GM10266 (cell line): ENCODE measurements at regions not wholly inside any gene's neighbourhood (a gene's known extent, or its start where the extent isn't known, plus 50 kb on each side); places are given as distances from the start of the nearest gene placed in this dataset.

Experiments
- DNase-seq: peaks from one replicate; pipeline ENCODE4 v3.0.0; 2012; ENCODE audit errors: extremely low spot score
- TF ChIP-seq, protein P1 (sequence below): IDR thresholded peaks from 2 replicates; pipeline ENCODE4 v1.5.1; 2012; ENCODE audit warnings: mild to moderate bottlenecking, low read depth; ENCODE audit not compliant: control insufficient read depth, insufficient read depth; ENCODE audit errors: missing control alignments

DNA sequence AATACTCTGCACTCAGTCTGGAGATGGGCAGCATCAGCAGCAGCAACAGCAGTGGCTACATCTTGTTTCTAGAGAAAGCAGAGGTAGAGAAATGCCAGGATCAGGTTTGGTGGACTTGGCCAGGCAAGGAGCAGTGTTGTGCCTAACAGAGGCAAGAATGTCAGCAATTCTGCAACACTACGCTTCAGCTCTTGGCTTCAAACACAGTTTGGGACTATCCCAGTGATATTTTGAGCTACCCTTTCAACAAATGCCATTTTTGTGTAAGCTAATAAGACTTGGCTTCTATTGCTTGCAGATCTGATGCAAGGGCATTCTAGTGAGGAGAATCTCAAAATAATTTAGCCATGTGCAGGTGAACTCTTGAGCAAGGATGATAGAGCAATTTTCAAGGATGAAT lies 271.3 kb downstream of the PCDH20 start:
- TF ChIP-seq, protein P1, sequence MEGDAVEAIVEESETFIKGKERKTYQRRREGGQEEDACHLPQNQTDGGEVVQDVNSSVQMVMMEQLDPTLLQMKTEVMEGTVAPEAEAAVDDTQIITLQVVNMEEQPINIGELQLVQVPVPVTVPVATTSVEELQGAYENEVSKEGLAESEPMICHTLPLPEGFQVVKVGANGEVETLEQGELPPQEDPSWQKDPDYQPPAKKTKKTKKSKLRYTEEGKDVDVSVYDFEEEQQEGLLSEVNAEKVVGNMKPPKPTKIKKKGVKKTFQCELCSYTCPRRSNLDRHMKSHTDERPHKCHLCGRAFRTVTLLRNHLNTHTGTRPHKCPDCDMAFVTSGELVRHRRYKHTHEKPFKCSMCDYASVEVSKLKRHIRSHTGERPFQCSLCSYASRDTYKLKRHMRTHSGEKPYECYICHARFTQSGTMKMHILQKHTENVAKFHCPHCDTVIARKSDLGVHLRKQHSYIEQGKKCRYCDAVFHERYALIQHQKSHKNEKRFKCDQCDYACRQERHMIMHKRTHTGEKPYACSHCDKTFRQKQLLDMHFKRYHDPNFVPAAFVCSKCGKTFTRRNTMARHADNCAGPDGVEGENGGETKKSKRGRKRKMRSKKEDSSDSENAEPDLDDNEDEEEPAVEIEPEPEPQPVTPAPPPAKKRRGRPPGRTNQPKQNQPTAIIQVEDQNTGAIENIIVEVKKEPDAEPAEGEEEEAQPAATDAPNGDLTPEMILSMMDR = no peak
- no peak for DNase-seq

DNA sequence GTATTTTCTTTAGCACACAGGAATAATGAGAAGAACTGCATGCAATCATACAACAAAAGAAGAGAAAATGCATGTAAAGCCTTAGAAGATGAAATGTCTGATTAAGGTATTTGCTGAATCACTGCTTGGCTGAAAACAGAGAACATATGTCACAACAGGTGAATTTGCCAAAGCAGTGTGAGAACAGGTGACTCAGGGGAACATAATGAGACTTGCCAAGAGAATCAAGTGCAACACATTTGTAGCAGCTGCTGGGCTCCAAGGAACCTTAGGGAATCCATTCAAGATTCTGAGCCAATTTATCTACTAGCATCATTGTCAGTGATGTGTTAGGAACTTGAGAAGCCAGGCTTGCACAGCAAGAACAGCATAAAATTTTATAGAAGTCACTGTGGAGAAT lies 273.1 kb downstream of the PCDH20 start:
- no peak for DNase-seq
- TF ChIP-seq, protein P1 = no peak

DNA sequence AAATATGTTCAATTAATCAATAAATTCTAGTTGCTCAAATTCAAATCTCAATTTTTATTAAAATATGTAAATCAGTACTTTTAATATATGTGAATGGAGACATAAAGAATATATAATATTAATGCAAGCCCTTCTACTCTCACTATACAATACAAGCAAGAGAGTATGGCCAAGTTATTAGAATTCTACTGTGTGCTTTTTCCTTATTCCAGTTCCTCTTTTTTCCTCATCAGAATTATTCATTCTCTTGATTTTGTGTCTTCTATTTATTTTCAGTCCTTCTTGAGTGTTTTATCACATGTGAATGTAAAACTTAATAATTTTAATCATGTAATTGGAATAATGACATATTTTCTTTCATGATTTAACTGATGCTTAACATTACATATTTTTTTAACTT lies 276.8 kb downstream of the PCDH20 start:
- TF ChIP-seq, protein P1 = no peak
- DNase-seq = no peak

DNA sequence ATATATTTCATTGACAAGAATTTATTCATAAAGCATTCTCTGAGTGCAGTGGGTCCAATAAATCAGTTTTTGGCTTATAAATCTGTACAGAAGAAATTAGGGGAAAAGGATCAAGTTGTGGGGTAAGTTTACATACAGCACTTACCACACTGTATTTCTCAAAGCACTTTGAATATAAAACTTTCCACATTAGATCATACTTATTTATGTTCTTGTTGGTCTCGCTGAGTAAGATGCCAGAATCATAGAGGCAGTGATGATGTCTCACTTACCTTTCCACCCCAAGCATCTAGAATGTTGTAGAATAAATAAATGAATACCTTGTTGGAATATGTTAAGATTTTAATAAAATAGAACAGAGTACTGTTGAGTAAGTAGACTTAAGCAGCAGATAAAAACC lies 279.1 kb downstream of the PCDH20 start:
- TF ChIP-seq, protein P1 = no peak
- no peak for DNase-seq

DNA sequence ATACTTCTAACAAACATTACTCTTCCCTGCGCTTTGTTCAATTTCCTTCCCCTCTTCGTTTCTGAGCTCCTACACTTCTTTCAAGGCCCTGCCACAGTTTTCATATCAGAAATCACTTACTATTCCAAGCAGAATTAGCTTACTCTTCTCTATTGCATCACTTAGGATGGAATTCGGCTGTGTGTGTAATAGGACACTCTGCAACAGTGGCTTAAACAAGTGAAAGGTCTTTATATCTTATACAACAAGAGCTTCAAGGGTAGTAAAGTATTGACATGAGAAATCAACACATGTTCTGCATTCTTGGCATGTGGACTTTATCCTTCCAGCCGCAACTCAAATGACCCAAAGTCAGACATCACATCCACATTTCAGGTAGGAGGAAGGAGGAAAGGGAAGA lies 279.6 kb downstream of the PCDH20 start:
- no peak for DNase-seq
- TF ChIP-seq, protein P1 = no peak

DNA sequence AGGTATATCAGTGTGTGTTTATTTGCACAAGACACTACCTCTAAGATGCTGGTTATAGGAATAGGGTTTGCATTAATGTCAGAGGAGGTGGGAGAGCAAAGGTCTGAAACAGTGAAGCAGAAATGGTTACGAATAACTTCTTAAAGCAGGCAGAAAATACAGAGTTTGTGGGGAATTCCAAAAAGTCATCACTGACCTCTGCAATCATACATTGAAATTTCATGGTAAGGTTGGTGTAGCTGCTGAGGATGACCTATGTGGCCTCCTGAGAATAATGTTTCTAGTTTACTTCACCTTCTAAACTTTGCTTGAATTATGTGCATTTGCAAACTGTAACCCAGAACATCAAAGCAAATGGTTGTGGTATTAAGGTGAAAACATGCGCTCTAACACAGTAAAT lies 280.1 kb downstream of the PCDH20 start:
- no peak for DNase-seq
- TF ChIP-seq, protein P1 = no peak

DNA sequence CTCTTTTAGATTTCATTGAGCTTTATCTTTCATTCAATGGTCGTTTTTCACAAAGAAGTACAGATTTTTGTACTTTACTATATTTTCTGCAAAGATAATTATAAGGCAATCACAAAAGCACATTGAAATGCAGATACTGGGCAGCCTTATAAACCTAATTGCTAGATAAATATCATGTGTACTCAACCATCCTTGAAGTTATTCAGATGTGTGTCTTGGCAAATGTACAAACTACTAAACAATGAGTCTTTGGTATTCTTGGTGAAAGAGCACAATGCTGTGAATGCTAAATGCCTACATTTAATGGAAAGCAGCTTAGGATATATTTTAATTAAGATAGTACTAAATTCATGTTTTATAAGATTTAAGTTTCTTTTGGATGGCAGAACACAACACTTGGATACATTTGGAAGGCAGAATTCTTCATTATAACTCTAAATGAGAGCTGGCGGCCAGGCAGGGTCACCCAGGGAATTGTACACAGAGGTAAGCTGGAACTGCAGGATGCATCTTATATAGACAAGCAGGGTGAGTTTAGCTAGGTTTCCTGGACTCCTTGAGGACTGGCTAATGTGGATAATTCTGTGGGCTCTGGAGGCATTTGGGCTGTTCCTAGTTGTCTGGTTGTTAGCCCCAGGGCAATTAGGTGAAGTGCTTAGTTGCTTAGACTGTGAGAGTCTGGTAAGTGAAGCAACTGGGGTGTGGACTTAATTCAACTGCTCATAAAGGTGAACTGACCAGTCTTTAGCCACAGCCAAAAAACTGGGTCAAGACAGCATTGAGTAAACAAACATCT lies 286.6 kb downstream of the PCDH20 start:
- no peak for DNase-seq
- TF ChIP-seq, protein P1 = no peak
